WTC11 (cell line): ENCODE measurements at regions not wholly inside any gene's neighbourhood (a gene's known extent, or its start where the extent isn't known, plus 50 kb on each side); places are given as distances from the start of the nearest gene placed in this dataset.

Experiments used
- ZNF425 ChIP-seq: fragments of 250-450 bp; sonication (Bioruptor Pico); conservative IDR thresholded peaks from 2 replicates; pipeline ENCODE4 v1.9.0; 2021; ENCODE audit warnings: mild to moderate bottlenecking
- TF ChIP-seq, protein P1 (sequence below): fragments of 200-600 bp; IDR thresholded peaks from 2 replicates; pipeline ENCODE4 v1.8.0; 2022; ENCODE audit warnings: antibody characterized with exemption

DNA sequence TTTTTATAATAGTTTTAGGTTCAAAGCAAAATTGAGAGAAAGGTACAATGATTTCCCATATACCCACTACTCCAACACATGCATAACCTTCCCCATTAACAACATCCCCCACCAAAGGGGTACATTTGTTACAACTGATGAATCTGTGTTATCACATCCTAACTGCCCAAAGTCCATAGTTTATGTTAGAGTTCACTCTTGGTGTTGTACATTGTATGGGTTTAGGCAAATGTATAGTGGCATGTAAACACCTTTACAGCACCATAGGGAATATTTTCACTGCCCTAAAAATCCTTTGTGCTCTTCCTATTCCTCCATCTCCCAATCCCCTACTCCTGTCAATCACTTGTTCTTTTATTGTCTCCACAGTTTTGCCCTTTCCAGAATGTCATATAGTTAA lies 471.6 kb downstream of the CPS1 start:
- TF ChIP-seq, protein P1, sequence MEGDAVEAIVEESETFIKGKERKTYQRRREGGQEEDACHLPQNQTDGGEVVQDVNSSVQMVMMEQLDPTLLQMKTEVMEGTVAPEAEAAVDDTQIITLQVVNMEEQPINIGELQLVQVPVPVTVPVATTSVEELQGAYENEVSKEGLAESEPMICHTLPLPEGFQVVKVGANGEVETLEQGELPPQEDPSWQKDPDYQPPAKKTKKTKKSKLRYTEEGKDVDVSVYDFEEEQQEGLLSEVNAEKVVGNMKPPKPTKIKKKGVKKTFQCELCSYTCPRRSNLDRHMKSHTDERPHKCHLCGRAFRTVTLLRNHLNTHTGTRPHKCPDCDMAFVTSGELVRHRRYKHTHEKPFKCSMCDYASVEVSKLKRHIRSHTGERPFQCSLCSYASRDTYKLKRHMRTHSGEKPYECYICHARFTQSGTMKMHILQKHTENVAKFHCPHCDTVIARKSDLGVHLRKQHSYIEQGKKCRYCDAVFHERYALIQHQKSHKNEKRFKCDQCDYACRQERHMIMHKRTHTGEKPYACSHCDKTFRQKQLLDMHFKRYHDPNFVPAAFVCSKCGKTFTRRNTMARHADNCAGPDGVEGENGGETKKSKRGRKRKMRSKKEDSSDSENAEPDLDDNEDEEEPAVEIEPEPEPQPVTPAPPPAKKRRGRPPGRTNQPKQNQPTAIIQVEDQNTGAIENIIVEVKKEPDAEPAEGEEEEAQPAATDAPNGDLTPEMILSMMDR: no peak
- no peak for TF ChIP-seq ZNF425 (CRISPR knock-in tag)
